HG03139 (cell line): ENCODE measurements at regions not wholly inside any gene's neighbourhood (a gene's known extent, or its start where the extent isn't known, plus 50 kb on each side); places are given as distances from the start of the nearest gene placed in this dataset.

Source experiments
- ATAC-seq: cut with Tn5 transposase; IDR thresholded peaks from one replicate; pipeline ENCODE4 v1.9.1; 2021; ENCODE audit not compliant: unreplicated experiment

DNA sequence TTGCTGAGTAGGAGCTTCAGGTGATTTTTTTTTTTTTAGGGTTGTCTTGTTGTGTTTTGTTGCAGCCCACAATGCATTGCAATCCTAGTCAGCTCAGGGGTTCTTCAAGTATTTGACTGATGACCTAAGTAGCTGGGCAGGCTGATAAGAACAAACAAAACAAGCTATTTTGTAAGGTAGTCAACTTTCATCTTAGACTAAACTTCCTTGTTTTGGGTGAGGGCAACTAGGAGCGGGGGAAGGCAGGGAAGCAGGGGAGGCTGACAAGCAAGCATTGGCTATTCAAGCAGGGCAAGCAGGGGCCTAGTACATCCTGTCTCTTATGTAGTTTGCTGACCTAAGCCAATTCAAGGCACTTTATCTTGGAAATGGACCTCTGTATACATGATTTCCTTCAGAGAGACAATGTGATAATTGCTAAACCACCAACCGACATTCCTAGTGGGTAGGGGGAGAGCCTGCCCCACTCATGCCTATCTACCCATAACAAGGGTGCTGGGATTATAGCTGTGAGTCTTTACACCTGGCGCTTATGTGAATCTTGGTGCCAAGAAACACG lies 163.3 kb upstream of the PRKCQ start:
- no peak for ATAC-seq

- ATAC-seq: no peak
Observed at GRCh38 chr10:6741541-6741941, 161.5 kb upstream of the PRKCQ start.

DNA sequence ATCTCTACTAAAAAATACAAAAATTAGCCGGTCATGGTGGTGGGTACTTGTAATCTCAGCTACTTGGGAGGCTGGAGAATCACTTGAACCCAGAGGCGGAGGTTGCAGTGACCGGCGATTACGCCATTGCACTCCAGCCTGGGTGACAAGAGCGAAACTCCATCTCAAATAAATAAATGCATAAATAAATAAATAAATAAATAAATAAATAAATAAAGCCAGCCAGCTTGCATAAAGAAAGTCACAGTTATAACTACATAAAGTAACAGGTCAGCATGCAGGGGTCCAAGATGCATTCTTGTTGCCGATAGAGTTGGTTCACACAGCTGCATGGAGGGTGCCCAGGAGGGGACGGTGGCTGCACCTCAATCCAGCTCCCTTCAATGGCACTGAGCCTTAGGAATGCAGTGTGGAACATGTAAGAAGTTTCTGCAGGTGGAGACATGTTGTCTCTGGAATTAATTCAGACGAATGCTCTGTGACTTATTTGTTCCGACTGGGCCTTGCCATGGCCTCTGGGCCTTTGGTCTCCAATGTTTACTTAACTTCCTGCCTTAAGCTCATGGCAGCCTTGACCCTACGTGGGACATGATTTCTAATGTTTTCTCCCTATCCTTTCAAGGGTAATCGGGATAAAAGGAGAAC lies 159.6 kb upstream of the PRKCQ start:
- no peak for ATAC-seq

DNA sequence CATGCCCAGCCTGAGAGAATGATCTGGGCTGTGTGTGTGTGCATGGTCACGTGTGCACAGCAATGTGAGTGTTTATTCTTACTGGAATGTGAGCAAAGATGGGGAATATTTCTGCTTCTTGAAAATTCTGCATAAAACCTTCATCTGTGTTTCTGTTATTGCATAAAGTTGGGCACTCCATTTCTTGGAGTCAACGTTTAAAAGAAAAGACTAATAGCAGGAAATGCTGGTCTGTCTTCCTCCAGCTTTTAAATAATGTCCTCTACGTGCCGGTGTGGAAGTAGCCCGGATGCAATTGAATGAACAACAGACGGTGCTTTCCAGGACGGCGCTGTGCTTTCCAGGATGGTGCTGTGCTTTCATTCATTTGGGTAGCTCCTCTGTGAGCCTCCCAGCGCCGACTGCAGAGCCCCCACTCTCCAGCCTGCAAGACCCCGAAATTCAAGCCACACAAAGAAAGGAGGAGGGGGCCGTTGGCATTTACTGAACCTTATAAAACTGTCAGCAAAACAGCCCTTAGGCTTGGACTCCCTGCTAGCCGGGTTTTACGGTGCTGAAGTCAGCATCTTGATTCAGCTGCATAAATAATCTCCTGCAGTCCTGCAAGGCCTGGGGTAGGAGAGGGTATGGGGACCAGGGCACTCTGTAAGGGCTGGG lies 158.2 kb upstream of the PRKCQ start:
- ATAC-seq: no peak

GRCh38 chr10:6737758-6738111 lies 157.7 kb upstream of the PRKCQ start:
- no peak for ATAC-seq

- no peak for ATAC-seq
Observed at GRCh38 chr10:6737080-6737641, 157.1 kb upstream of the PRKCQ start.

DNA sequence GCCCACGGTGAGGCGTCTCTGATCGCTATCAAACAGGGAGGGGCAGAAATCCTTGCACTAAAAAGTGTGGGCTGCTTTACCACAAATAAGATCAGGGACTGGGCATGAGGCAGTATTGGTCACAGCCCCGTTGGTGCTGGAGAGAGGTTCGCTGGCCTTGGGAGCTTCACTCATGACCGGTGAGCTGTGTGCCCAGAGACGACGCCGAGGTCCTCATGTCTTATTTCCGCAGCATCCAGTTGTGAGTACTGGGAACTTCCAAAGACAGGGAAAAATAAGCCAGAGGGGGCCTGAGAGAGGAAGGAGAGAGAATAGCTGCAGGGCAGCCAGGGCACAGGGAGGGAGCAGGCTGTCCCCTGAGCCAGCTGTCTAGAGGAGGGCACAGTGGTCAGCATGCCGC lies 154.2 kb upstream of the PRKCQ start:
- ATAC-seq: no peak

DNA sequence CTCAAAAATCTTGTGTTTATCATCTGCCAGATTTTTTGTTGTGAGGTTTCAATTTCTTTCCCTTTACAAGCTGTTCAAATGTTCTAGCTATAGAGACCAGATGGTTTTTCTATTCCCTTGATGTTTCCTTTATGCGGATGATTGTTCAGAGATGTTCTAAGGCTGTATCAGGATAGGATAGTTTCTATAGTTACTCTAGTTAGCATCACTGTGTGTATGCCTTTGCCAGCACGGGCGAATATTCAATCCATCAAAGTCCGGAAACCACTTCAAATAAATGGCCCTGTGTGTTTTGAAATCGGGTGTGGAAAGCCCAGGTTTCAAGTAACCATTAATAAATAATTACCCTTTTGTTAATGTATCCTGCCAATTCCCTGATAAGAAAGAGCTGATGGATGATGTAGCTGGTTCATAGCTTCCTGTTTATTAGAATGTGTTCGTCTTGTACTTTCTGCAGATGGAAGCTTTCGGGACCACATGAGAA lies 149.8 kb upstream of the PRKCQ start:
- no peak for ATAC-seq

- ATAC-seq: no peak
Observed at GRCh38 chr10:6729071-6729774, 149.1 kb upstream of the PRKCQ start.

DNA sequence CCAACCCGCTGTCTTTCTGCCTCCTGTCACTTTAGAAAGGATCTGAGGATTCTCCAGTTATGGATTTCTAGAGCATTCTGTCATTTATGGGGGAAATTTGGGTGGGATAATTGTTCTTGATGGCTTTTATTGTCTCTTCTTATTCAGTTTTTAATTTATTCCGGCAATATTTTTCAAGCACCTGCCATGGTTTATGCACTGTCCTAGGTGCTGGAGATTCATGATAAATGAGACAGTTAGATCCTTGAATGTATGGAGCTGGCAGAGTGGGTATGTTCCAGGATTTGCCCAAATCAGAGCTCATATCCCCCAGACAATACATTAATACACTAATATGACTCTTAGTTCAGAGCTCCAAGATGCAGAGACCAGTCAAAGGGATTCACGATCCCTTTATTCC lies 146.8 kb upstream of the PRKCQ start:
- ATAC-seq: no peak

GRCh38 chr10:6722616-6723004 lies 142.5 kb upstream of the PRKCQ start:
- ATAC-seq: no peak

GRCh38 chr10:6721964-6722615 lies 142.0 kb upstream of the PRKCQ start:
- no peak for ATAC-seq

- no peak for ATAC-seq
Observed at GRCh38 chr10:6721480-6721879, 141.4 kb upstream of the PRKCQ start.

DNA sequence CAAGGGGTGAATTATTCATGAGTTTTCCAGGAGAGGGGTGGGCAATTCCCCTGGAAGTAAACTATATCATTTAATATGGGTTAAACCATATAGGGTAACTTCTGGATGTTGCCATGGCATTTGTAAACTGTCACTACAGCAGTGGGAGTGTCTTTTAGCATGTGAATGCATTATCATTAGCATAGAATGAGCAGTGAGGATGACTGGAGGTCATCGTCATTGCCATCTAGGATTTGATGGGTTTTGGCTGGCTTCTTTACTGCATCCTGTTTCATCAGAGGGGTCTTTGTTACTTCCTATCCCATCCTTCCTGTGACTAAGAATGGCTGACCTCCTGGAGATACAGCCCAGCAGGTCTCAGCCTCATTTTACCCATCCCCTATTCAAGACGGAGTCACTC lies 139.5 kb upstream of the PRKCQ start:
- no peak for ATAC-seq

DNA sequence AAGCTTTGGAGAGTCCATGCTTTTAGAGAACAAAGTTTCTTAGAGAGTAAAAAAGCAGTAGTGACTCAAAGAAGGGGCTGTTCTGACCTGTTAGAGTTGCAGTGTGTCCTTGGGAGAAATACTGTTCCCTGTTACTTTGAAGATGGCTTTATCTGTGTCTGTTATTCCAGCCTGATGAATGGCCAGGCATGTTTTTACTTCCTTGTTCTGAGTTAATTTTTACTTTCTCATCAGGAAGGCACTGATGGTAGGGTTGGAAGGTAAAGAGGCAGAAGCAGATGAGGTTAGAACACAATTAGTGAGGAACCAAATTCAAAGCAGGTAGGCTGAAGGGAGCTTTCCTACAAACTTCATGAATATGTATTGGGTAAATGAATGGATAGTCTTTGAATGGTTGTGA lies 138.5 kb upstream of the PRKCQ start:
- ATAC-seq: no peak

DNA sequence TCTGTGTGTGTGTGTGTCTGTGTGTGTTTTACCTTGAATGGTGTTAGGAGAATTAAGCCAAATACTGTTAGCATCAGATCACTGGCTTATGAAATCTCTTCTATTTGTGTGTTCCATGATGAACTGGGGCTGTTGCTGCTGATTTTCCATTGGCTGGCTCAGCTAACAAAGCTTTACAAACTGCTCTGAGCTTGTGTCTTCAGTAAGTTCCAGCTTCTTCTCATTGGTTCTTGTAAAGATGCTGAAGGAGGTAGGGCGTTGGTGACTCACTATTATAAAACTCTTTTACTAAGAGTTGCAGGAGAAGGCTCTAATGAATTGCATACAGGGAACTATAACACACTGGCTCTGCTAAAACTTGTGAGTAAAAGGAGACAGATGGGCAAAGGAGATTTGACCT lies 136.4 kb upstream of the PRKCQ start:
- ATAC-seq: no peak

- ATAC-seq: no peak
Observed at GRCh38 chr10:6713716-6714115, 133.6 kb upstream of the PRKCQ start.

DNA sequence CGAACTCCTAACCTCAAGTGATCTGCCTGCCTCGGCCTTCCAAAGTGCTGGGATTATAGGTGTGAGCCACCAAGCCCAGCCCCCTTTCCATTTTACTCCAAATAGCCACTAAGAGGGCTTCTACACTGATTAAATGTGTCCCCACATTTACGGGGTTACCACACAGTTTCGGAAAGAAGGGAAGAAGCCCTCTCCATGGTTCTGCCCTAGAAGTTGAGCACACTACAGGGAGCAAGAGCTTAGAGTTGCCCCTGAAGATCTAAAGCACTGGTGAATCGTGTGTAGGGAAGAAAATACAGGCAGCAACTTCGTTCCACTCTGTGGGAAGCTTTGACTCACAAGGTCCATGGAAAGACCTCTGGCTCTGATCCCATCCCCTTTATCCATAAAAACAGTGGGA lies 133.0 kb upstream of the PRKCQ start:
- no peak for ATAC-seq

DNA sequence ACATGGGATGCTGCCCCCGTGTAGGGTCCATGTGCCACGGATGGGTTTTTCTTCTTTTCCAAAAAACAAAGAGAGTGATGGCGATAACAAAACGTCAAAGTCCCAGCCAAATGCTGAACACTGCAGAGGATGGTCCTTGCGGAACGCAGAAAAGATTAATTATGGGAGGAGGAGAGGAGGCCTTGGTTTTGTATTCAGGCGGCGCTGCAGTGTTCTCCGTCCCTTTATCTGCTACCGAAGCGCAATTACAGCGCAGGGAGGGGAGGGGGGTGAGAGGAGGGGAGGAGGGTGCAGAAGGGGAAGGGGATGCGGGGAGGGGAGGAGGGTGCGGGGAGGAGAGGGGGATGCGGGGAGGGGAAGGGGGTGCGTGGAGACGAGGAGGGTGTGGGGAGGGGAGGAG lies 131.8 kb upstream of the PRKCQ start:
- ATAC-seq: no peak

GRCh38 chr10:6711408-6711841 lies 131.3 kb upstream of the PRKCQ start:
- ATAC-seq: no peak

DNA sequence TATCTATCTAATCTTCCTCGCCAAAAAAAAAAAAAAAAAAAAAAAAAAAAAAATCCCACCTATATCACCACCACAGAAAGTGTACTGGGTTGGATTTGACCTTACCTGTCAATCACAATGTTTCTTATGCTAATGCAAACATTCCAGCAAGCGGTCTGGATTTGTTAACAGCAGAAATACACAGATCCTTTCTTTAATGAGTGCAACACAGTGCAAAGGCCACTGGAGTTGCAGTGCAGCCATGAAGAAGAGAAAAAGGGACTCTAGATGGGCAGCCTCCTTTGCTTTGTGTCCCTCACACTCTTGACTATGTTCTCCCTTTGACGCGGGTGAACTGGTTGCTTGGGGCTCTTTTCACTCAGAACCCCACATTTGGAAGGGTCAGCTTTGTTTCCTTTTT lies 127.3 kb upstream of the PRKCQ start:
- no peak for ATAC-seq
